Large intestine (tissue), 3 donors: ENCODE measurements at regions not wholly inside any gene's neighbourhood (a gene's known extent, or its start where the extent isn't known, plus 50 kb on each side); places are given as distances from the start of the nearest gene placed in this dataset.
A peak's percentile ranks its signal among the peaks of the same experiment; 100 is the strongest.

Experiments
- DNase-seq, 2 donors: peaks; one replicate each; pipeline versions ENCODE4 v3.0.0 to v3.0.0-alpha.2; 2013
- H3K27ac ChIP-seq: one replicate; pipeline ENCODE4 v1.5.1; 2013; ENCODE audit warnings: low read length
- H3K27me3 ChIP-seq: 2 replicates; pipeline ENCODE4 v1.6.1; 2013; ENCODE audit warnings: low read length; ENCODE audit not compliant: control insufficient read depth, insufficient read depth
- H3K36me3 ChIP-seq: 2 replicates; pipeline ENCODE4 v1.6.1; 2013; ENCODE audit warnings: low read length; ENCODE audit not compliant: control insufficient read depth, insufficient read depth
- H3K4me1 ChIP-seq: one replicate; pipeline ENCODE4 v1.6.1; 2013; ENCODE audit warnings: low read length; ENCODE audit not compliant: control insufficient read depth, insufficient read depth
- H3K4me3 ChIP-seq: one replicate; pipeline ENCODE4 v1.5.1; 2013; ENCODE audit warnings: low read length
- H3K9me3 ChIP-seq: one replicate; pipeline ENCODE4 v1.6.1; 2013; ENCODE audit warnings: mild to moderate bottlenecking, low read depth, low read length, moderate library complexity; ENCODE audit not compliant: control insufficient read depth
- WGBS: methylation state at CpG from one replicate; pipeline ENCODE4 v1.1.5; 2013; ENCODE audit warnings: low lambda C conversion rate; ENCODE audit not compliant: insufficient coverage; 5-methylcytosine and 5-hydroxymethylcytosine counted together

GRCh38 chr1:234885601-234886000, 243.0 kb downstream of the TOMM20 start:
- H3K27ac ChIP-seq: no peak overlapping the region
- no peaks in the 10 kb centered on the region for H3K36me3 ChIP-seq
- DNase-seq: no peak
- H3K27me3 ChIP-seq: no peaks in the 10 kb centered on the region
- no peak overlapping the region for H3K4me3 ChIP-seq
- no peaks in the 10 kb centered on the region for H3K9me3 ChIP-seq
- H3K4me1 ChIP-seq: peaks cover 27% of the 10 kb centered on the region
- WGBS: no CpG with 5 or more reads among the region's 8 CpGs

GRCh38 chr1:234884701-234885100, 243.9 kb downstream of the TOMM20 start:
- no peak for DNase-seq
- H3K9me3 ChIP-seq: no peaks in the 10 kb centered on the region
- H3K4me1 ChIP-seq: peaks cover 29% of the 10 kb centered on the region
- no peak overlapping the region for H3K27ac ChIP-seq
- no peaks in the 10 kb centered on the region for H3K27me3 ChIP-seq
- H3K4me3 ChIP-seq: no peak overlapping the region
- H3K36me3 ChIP-seq: no peaks in the 10 kb centered on the region

GRCh38 chr1:234884006-234884405, 244.6 kb downstream of the TOMM20 start:
- 83% methylated on average over 1 of the region's 6 CpGs for WGBS

GRCh38 chr1:234882898-234883297, 245.7 kb downstream of the TOMM20 start:
- H3K4me1 ChIP-seq: peaks cover 35% of the 10 kb centered on the region
- H3K27me3 ChIP-seq: no peaks in the 10 kb centered on the region
- H3K9me3 ChIP-seq: no peaks in the 10 kb centered on the region
- H3K27ac ChIP-seq: no peak overlapping the region
- H3K36me3 ChIP-seq: no peaks in the 10 kb centered on the region
- WGBS: no CpG with 5 or more reads among the region's 6 CpGs
- H3K4me3 ChIP-seq: no peak overlapping the region
- no peak for DNase-seq

More at GRCh38 chr1:234884006-234884405, 244.6 kb downstream of the TOMM20 start:
- no peak overlapping the region for H3K27ac ChIP-seq
- H3K27me3 ChIP-seq: no peaks in the 10 kb centered on the region
- H3K36me3 ChIP-seq: no peaks in the 10 kb centered on the region
- no peak overlapping the region for H3K4me3 ChIP-seq
- no peak for DNase-seq
- H3K9me3 ChIP-seq: no peaks in the 10 kb centered on the region
- H3K4me1 ChIP-seq: peaks cover 36% of the 10 kb centered on the region

GRCh38 chr1:234881893-234882771, 246.5 kb downstream of the TOMM20 start:
- no peaks in the 10 kb centered on the region for H3K36me3 ChIP-seq
- WGBS: 86% methylated on average over 1 of the region's 11 CpGs
- no peak overlapping the region for H3K4me3 ChIP-seq
- no peak for DNase-seq
- H3K4me1 ChIP-seq: peaks cover 32% of the 10 kb centered on the region
- no peaks in the 10 kb centered on the region for H3K9me3 ChIP-seq
- H3K27me3 ChIP-seq: no peaks in the 10 kb centered on the region
- no peak overlapping the region for H3K27ac ChIP-seq

GRCh38 chr1:234879147-234880080, 249.2 kb downstream of the TOMM20 start:
- peak in 1 of 2 donors; percentile 75 for DNase-seq
- WGBS: 80% methylated on average over 1 of the region's 9 CpGs
- Histone ChIP-seq H3K9me3 (no peaks in the 10 kb centered on the region), H3K4me1 (peaks cover 39% of the 10 kb centered on the region), H3K27me3 (no peaks in the 10 kb centered on the region), H3K4me3 (no peak overlapping the region), H3K27ac (peak overlapping the region; percentile 31), H3K36me3 (no peaks in the 10 kb centered on the region)

- peaks cover 49% of the 10 kb centered on the region for H3K4me1 ChIP-seq
- no peak overlapping the region for H3K27ac ChIP-seq
- no CpG with 5 or more reads among the region's 12 CpGs for WGBS
- no peak overlapping the region for H3K4me3 ChIP-seq
- H3K27me3 ChIP-seq: no peaks in the 10 kb centered on the region
- no peak for DNase-seq
- H3K36me3 ChIP-seq: no peaks in the 10 kb centered on the region
- H3K9me3 ChIP-seq: no peaks in the 10 kb centered on the region
These were observed 250.3 kb downstream of the TOMM20 start for GRCh38 chr1:234878288-234878687.

- Histone ChIP-seq H3K27ac (no peak overlapping the region), H3K4me1 (peaks cover 50% of the 10 kb centered on the region), H3K4me3 (no peak overlapping the region), H3K27me3 (no peaks in the 10 kb centered on the region), H3K9me3 (no peaks in the 10 kb centered on the region), H3K36me3 (no peaks in the 10 kb centered on the region)
- no peak for DNase-seq
- no CpG with 5 or more reads among the region's 7 CpGs for WGBS
These were observed 250.9 kb downstream of the TOMM20 start for GRCh38 chr1:234877761-234878160.

- no peaks in the 10 kb centered on the region for H3K9me3 ChIP-seq
- no peak overlapping the region for H3K4me3 ChIP-seq
- peaks cover 50% of the 10 kb centered on the region for H3K4me1 ChIP-seq
- no CpG with 5 or more reads among the region's 15 CpGs for WGBS
- peak; percentile 92 to 96 for DNase-seq
- no peaks in the 10 kb centered on the region for H3K36me3 ChIP-seq
- peak overlapping the region; percentile 89 for H3K27ac ChIP-seq
- H3K27me3 ChIP-seq: no peaks in the 10 kb centered on the region
These were observed 252.4 kb downstream of the TOMM20 start for GRCh38 chr1:234875953-234876855.
